Upper lobe of right lung (tissue), 1 donor: ENCODE measurements at regions not wholly inside any gene's neighbourhood (a gene's known extent, or its start where the extent isn't known, plus 50 kb on each side); places are given as distances from the start of the nearest gene placed in this dataset.

Experiments used
- ATAC-seq: fragments of 200-7000 bp; cut with Tn5 transposase; one replicate; pipeline ENCODE4 v1.9.1; 2020; ENCODE audit warnings: mild to moderate bottlenecking, moderate library complexity
- DNase-seq: peaks from one replicate; pipeline ENCODE4 v3.0.0-alpha.2; 2020
- H3K27ac ChIP-seq: fragments of 200-600 bp; one replicate; pipeline ENCODE4 v1.8.0; 2022
- H3K27me3 ChIP-seq: fragments of 200-600 bp; one replicate; pipeline ENCODE4 v1.8.0; 2022; ENCODE audit warnings: mild to moderate bottlenecking
- H3K36me3 ChIP-seq: fragments of 200-600 bp; one replicate; pipeline ENCODE4 v1.8.0; 2022
- H3K4me1 ChIP-seq: fragments of 200-600 bp; one replicate; pipeline ENCODE4 v1.8.0; 2022
- H3K4me3 ChIP-seq: fragments of 200-600 bp; one replicate; pipeline ENCODE4 v1.8.0; 2022; ENCODE audit warnings: mild to moderate bottlenecking
- H3K9me3 ChIP-seq: fragments of 200-600 bp; one replicate; pipeline ENCODE4 v1.8.0; 2022
- CTCF ChIP-seq: fragments of 200-600 bp; IDR thresholded peaks from one replicate; pipeline ENCODE4 v1.8.0; 2022; ENCODE audit warnings: antibody characterized with exemption
- intact Hi-C: fragments of 100-400 bp; cut with DNase I; formaldehyde crosslinking; loops from one replicate; pipeline ENCODE4 v1.11.0; 2022
- donor health status: DM: no; HTN: yes; CAD: no; lungs with severe emphysema.

- Histone ChIP-seq H3K4me3 (no peak overlapping the region), H3K36me3 (no peaks in the 10 kb centered on the region), H3K4me1 (no peaks in the 10 kb centered on the region), H3K9me3 (no peaks in the 10 kb centered on the region), H3K27me3 (no peaks in the 10 kb centered on the region), H3K27ac (no peak overlapping the region)
- intact Hi-C loops, result no loop called here
- TF ChIP-seq CTCF, result no peak
- ATAC-seq (no peak), DNase-seq (no peak)
These were observed 229.2 kb downstream of the C1D start for GRCh38 chr2:67833632-67834031.

GRCh38 chr2:67834482-67834881 is 228.3 kb downstream of the C1D start:
- no peak for TF ChIP-seq CTCF
- Histone ChIP-seq H3K9me3 (no peaks in the 10 kb centered on the region), H3K4me1 (no peaks in the 10 kb centered on the region), H3K27ac (no peak overlapping the region), H3K36me3 (no peaks in the 10 kb centered on the region), H3K27me3 (no peaks in the 10 kb centered on the region), H3K4me3 (no peak overlapping the region)
- DNase-seq (no peak), ATAC-seq (no peak)
- intact Hi-C loops, result no loop called here

- intact Hi-C loops, result no loop called here
- no peaks in the 10 kb centered on the region for H3K27me3 ChIP-seq
- TF ChIP-seq CTCF, result no peak
- H3K4me1 ChIP-seq, result no peaks in the 10 kb centered on the region
- H3K9me3 ChIP-seq, result no peaks in the 10 kb centered on the region
- no peak overlapping the region for H3K27ac ChIP-seq
- no peak overlapping the region for H3K4me3 ChIP-seq
- no peaks in the 10 kb centered on the region for H3K36me3 ChIP-seq
- DNase-seq (no peak), ATAC-seq (no peak)
These were observed 227.5 kb downstream of the C1D start for GRCh38 chr2:67835266-67835665.

GRCh38 chr2:67836866-67837265 is 225.9 kb downstream of the C1D start:
- intact Hi-C loops, result no loop called here
- Histone ChIP-seq H3K4me1 (no peaks in the 10 kb centered on the region), H3K27ac (no peak overlapping the region), H3K36me3 (no peaks in the 10 kb centered on the region), H3K4me3 (no peak overlapping the region), H3K9me3 (no peaks in the 10 kb centered on the region), H3K27me3 (no peaks in the 10 kb centered on the region)
- ATAC-seq (no peak), DNase-seq (no peak)
- no peak for TF ChIP-seq CTCF

GRCh38 chr2:67838205-67838604 is 224.6 kb downstream of the C1D start:
- Histone ChIP-seq H3K36me3 (no peaks in the 10 kb centered on the region), H3K4me3 (no peak overlapping the region), H3K9me3 (no peaks in the 10 kb centered on the region), H3K27me3 (no peaks in the 10 kb centered on the region), H3K27ac (no peak overlapping the region), H3K4me1 (no peaks in the 10 kb centered on the region)
- ATAC-seq (no peak), DNase-seq (no peak)
- intact Hi-C loops, result no loop called here
- no peak for TF ChIP-seq CTCF

- H3K4me1 ChIP-seq, result no peaks in the 10 kb centered on the region
- H3K9me3 ChIP-seq, result no peaks in the 10 kb centered on the region
- no peak overlapping the region for H3K27ac ChIP-seq
- no peaks in the 10 kb centered on the region for H3K27me3 ChIP-seq
- H3K4me3 ChIP-seq, result no peak overlapping the region
- DNase-seq (no peak), ATAC-seq (no peak)
- intact Hi-C loops, result no loop called here
- H3K36me3 ChIP-seq, result no peaks in the 10 kb centered on the region
- TF ChIP-seq CTCF, result no peak
These were observed 223.6 kb downstream of the C1D start for GRCh38 chr2:67839242-67839641.
